ENCODE measurements at regions not wholly inside any gene's neighbourhood (a gene's known extent, or its start where the extent isn't known, plus 50 kb on each side); places are given as distances from the start of the nearest gene placed in this dataset.

- DNase-seq: no peak
- Mint-ChIP-seq H3K27me3 (no peaks in the 10 kb centered on the region), H3K36me3 (ENCODE audit: low read depth) (no peaks in the 10 kb centered on the region), H3K4me1 (no peaks in the 10 kb centered on the region), H3K4me3 (no peak overlapping the region), H3K27ac (no peak overlapping the region)
- peaks cover 3% of the 10 kb centered on the region for H3K9me3 ChIP-seq (ENCODE audit: control insufficient read depth, low read length, poor library complexity, severe bottlenecking)
- no peak for ATAC-seq
Measured at GRCh38 chr4:66625480-66625879, 919.8 kb downstream of the CENPC start.

DNA sequence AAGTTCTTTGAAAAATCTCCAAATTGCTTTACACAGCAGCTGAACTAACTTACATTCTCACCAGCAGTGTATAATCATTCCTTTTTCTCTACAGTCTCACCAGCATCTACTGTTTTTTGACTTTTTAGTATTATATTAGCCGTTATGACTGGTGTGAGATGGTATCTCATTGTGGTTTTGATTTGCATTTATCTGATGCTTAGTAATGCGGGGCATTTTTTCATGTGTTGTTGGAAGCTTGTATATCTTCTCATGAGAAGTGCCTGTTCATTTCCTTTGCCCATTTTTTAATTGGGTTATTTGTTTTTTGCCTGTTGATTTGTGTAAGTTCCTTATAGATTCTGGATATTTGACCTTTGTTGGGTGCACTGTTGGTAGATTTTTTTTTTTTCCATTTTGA lies 931.7 kb downstream of the CENPC start:
- no peak overlapping the region for H3K4me3 Mint-ChIP-seq
- H3K9me3 ChIP-seq (ENCODE audit: control insufficient read depth, low read length, poor library complexity, severe bottlenecking): no peaks in the 10 kb centered on the region
- H3K36me3 Mint-ChIP-seq (ENCODE audit: low read depth): no peaks in the 10 kb centered on the region
- DNase-seq (no peak), ATAC-seq (no peak)
- H3K27ac Mint-ChIP-seq: no peak overlapping the region
- H3K4me1 Mint-ChIP-seq: no peaks in the 10 kb centered on the region
- H3K27me3 Mint-ChIP-seq: no peaks in the 10 kb centered on the region

DNA sequence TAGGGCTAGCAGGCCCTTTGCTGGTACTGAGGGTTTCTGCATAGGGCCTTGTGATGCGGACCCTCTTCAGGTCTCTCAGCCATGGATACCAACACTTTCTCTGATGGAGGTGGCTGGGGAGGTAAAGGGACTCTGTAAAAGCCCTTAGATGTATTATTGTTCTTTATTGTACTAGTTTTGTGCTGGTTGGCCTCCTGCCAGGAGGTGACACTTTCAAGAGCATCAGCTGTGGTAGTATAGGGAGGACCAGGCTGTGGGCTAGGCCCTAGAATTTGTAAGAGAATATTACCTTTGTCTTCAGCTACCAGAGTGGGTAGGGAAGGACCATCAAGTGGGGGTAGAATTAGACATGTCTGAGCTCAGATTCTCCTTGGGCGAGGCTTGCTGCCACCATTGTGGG lies 936.3 kb downstream of the CENPC start:
- Mint-ChIP-seq H3K27ac (no peak overlapping the region), H3K4me1 (no peaks in the 10 kb centered on the region), H3K4me3 (no peak overlapping the region), H3K36me3 (ENCODE audit: low read depth) (no peaks in the 10 kb centered on the region), H3K27me3 (no peaks in the 10 kb centered on the region)
- DNase-seq: no peak
- ATAC-seq: no peak
- no peaks in the 10 kb centered on the region for H3K9me3 ChIP-seq (ENCODE audit: control insufficient read depth, low read length, poor library complexity, severe bottlenecking)

DNA sequence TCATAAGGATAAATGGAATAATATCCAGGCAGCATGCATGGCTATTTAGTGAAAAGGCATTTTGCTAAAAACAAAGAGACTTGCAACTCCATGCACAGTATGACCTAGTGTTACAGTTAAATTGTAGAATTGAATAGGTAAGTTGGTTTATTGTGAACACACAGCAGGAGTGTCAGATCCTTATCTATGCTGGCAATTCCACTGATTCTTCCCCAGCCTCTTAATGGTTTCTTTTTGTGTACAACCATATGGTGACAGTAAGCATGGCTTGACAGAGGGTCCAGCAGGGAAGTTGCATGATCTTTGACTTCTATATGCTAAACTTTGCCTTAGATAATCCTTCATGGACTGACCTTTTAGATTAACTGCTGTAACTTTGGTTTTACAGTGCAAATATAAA lies 936.6 kb upstream of the EPHA5 start:
- H3K4me3 Mint-ChIP-seq: no peak overlapping the region
- H3K4me1 Mint-ChIP-seq: no peaks in the 10 kb centered on the region
- no peaks in the 10 kb centered on the region for H3K36me3 Mint-ChIP-seq (ENCODE audit: low read depth)
- DNase-seq: no peak
- no peak for ATAC-seq
- H3K9me3 ChIP-seq (ENCODE audit: control insufficient read depth, low read length, poor library complexity, severe bottlenecking): no peaks in the 10 kb centered on the region
- no peak overlapping the region for H3K27ac Mint-ChIP-seq
- H3K27me3 Mint-ChIP-seq: no peaks in the 10 kb centered on the region

DNA sequence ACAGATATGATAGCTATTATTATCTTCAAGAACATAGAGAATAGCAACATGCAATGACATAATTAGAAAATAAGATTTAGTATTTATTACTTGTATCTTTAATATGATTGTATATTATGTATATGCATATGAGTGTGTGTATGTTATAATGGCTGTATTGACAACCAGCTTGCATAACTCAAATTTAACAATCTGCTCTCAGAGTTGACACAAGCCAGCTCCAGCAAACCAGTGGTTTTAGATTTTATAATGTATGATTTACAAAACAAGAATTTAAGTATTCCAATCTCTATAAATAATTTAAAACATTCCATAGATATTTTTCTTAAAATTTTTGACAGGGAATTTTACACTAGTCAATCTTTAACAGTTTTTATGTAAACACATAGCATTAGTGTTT lies 935.9 kb upstream of the EPHA5 start:
- no peak for DNase-seq
- Mint-ChIP-seq H3K4me1 (no peaks in the 10 kb centered on the region), H3K27me3 (no peaks in the 10 kb centered on the region), H3K27ac (no peak overlapping the region), H3K36me3 (ENCODE audit: low read depth) (no peaks in the 10 kb centered on the region), H3K4me3 (no peak overlapping the region)
- H3K9me3 ChIP-seq (ENCODE audit: control insufficient read depth, low read length, poor library complexity, severe bottlenecking): no peaks in the 10 kb centered on the region
- ATAC-seq: no peak

DNA sequence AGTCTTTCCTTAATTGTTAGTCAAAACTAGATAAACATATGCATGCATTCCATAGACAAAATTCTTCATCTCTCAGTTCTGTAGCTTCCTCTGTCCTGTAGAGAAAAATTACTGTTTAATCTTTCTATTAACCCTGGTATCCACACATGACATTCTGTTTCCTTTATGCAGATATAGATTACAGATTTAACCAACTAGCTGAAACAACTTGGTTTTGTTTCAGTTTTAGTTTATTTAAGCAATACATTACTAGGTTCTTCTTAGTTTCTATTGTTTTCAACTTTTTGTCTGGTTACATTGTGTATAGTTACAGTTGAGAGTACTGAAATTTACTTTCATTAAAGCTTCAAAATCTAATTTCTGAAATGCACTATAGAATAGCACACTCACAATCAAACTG lies 933.9 kb upstream of the EPHA5 start:
- no peak for DNase-seq
- H3K27me3 Mint-ChIP-seq: no peaks in the 10 kb centered on the region
- no peaks in the 10 kb centered on the region for H3K36me3 Mint-ChIP-seq (ENCODE audit: low read depth)
- no peaks in the 10 kb centered on the region for H3K9me3 ChIP-seq (ENCODE audit: control insufficient read depth, low read length, poor library complexity, severe bottlenecking)
- H3K4me3 Mint-ChIP-seq: no peak overlapping the region
- no peak for ATAC-seq
- H3K4me1 Mint-ChIP-seq: no peaks in the 10 kb centered on the region
- no peak overlapping the region for H3K27ac Mint-ChIP-seq

DNA sequence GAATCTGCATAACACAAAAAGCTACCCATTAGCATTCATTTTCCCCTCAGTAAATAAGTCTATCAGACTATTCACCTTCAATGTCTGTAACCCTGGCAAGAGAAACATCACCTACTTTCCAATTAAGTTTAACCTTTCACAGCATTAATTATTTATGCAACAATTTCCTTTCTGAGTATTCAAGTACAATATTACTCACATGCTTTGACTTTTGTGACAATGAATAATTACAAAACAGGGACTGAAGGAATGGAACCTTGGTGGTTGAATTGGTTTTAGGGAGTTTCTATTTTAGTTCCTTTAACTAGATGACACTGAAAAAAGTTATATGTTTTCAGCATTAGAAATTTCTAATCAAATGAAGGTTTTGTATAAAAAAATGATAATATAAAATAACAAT lies 932.3 kb upstream of the EPHA5 start:
- no peak overlapping the region for H3K4me3 Mint-ChIP-seq
- no peak overlapping the region for H3K27ac Mint-ChIP-seq
- H3K27me3 Mint-ChIP-seq: no peaks in the 10 kb centered on the region
- no peaks in the 10 kb centered on the region for H3K9me3 ChIP-seq (ENCODE audit: control insufficient read depth, low read length, poor library complexity, severe bottlenecking)
- no peaks in the 10 kb centered on the region for H3K36me3 Mint-ChIP-seq (ENCODE audit: low read depth)
- no peaks in the 10 kb centered on the region for H3K4me1 Mint-ChIP-seq
- DNase-seq (no peak), ATAC-seq (no peak)

DNA sequence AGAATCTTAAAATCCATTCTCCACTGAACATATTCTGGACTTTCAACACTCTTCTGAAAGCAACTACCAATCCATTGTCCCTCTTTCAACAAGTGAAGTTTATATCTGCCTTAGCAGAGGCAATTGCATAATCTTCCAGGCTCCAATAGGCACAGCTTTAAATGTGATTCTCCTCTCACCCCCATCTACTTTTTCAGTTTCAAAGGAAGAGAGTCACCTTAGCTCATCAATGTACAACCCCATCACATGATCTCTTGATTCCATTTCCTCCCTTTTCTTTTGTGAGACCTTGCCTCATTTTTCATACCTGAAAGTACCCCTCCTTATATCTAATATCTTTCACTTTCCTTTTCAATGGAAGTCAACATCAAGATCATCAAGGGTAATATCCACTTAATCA lies 921.7 kb upstream of the EPHA5 start:
- Mint-ChIP-seq H3K27ac (no peak overlapping the region), H3K4me3 (no peak overlapping the region), H3K36me3 (ENCODE audit: low read depth) (no peaks in the 10 kb centered on the region), H3K4me1 (no peaks in the 10 kb centered on the region), H3K27me3 (no peaks in the 10 kb centered on the region)
- no peak for ATAC-seq
- DNase-seq: no peak
- H3K9me3 ChIP-seq (ENCODE audit: control insufficient read depth, low read length, poor library complexity, severe bottlenecking): peaks cover 2% of the 10 kb centered on the region

DNA sequence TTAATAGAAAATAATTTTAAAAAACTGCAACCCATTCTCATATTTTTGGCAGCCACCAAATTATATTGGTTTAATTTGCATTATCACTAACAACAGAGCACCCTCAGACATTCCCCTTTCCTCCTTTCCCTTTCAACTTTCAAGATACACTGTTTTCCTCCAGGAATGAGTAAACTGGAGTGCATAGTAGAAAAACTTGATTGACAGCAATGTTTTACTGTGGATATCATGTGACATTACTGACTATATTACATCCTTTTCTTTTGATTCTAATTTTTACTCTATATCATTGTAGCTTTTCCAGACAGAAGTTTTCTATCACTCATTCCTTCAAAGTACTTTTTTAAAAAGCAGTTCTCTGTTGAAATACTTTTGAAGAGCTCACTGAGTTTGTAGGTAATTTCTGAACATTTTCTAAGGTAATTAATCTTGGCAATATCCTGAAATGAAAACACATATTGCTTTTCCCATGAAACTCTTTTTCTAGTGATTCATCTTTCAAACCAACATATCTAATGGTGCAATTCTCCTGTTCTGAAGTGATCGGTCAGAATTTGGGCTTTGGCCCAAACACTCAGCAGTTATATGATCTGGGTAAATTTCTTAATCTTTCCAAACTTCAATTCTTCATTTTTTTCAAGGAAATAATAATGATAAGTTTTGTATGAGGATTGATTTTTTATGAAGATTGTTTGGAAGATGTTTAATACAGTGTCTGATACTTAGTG lies 920.4 kb upstream of the EPHA5 start:
- ATAC-seq (no peak), DNase-seq (no peak)
- Mint-ChIP-seq H3K27ac (no peak overlapping the region), H3K4me1 (no peaks in the 10 kb centered on the region), H3K4me3 (no peak overlapping the region), H3K27me3 (no peaks in the 10 kb centered on the region), H3K36me3 (ENCODE audit: low read depth) (no peaks in the 10 kb centered on the region)
- H3K9me3 ChIP-seq (ENCODE audit: control insufficient read depth, low read length, poor library complexity, severe bottlenecking): peaks cover 2% of the 10 kb centered on the region

GRCh38 chr4:66589183-66589582 lies 918.9 kb upstream of the EPHA5 start:
- Mint-ChIP-seq H3K4me3 (no peak overlapping the region), H3K27me3 (no peaks in the 10 kb centered on the region), H3K4me1 (no peaks in the 10 kb centered on the region), H3K36me3 (ENCODE audit: low read depth) (no peaks in the 10 kb centered on the region), H3K27ac (no peak overlapping the region)
- DNase-seq (no peak), ATAC-seq (no peak)
- peaks cover 2% of the 10 kb centered on the region for H3K9me3 ChIP-seq (ENCODE audit: control insufficient read depth, low read length, poor library complexity, severe bottlenecking)

- Mint-ChIP-seq H3K27me3 (no peaks in the 10 kb centered on the region), H3K27ac (no peak overlapping the region), H3K4me3 (no peak overlapping the region), H3K36me3 (ENCODE audit: low read depth) (no peaks in the 10 kb centered on the region), H3K4me1 (no peaks in the 10 kb centered on the region)
- no peak for DNase-seq
- H3K9me3 ChIP-seq (ENCODE audit: control insufficient read depth, low read length, poor library complexity, severe bottlenecking): no peaks in the 10 kb centered on the region
- ATAC-seq: no peak
Measured at GRCh38 chr4:66585767-66586166, 915.5 kb upstream of the EPHA5 start.

DNA sequence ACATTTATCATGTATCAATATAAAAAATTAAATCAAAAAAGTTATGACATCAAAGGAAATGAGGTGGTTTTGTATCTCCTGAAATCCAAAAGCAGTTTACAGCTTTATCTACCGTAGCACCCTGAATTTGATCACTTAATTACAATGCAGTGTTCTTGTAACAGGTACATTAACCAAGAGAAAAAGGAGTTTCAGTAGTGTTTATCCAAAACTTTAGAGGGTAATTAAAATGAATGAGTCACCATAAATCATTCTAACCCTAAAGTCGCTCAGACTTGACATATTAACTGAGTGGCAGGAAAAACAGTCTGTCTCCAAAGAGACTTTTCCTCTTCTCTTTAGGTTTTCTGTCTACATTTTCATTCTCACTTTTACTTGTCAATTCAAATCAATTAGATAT lies 907.6 kb upstream of the EPHA5 start:
- no peak overlapping the region for H3K4me3 Mint-ChIP-seq
- no peaks in the 10 kb centered on the region for H3K36me3 Mint-ChIP-seq (ENCODE audit: low read depth)
- ATAC-seq (no peak), DNase-seq (no peak)
- H3K4me1 Mint-ChIP-seq: no peaks in the 10 kb centered on the region
- H3K27me3 Mint-ChIP-seq: no peaks in the 10 kb centered on the region
- no peak overlapping the region for H3K27ac Mint-ChIP-seq
- no peaks in the 10 kb centered on the region for H3K9me3 ChIP-seq (ENCODE audit: control insufficient read depth, low read length, poor library complexity, severe bottlenecking)

DNA sequence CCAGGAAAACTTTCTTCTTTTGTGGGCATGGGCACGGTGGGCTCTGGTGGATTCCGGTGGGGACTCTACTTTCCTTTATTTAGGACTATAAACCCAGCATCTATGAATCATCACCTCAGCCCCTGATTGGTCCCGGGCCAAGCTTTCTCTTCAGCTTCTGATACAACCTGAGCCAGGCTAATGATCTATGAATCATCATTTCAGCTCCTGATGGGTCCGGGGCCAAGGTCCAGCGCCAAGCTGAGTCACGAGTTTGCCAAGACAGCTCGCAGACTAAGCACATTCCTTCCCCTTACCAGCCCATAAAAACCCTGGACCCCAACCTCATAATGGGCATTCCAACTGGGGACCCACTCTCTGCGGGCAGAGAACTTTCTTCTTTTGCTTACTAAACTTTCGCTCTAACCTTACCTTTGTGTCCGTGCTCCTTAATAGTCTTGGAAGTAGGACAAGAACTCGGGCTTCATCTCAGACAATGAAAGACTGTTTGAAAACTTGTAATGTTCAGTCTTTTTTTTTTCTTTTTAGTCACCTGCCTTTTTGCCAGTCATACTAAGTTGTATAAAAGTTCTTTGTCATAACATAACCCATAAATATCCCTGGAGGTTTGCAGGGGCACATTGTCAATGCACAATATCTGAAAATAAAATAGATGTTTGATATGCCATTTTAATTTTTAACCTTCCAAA lies 904.9 kb upstream of the EPHA5 start:
- Mint-ChIP-seq H3K27ac (no peak overlapping the region), H3K27me3 (no peaks in the 10 kb centered on the region), H3K4me3 (no peak overlapping the region), H3K36me3 (ENCODE audit: low read depth) (no peaks in the 10 kb centered on the region), H3K4me1 (no peaks in the 10 kb centered on the region)
- no peaks in the 10 kb centered on the region for H3K9me3 ChIP-seq (ENCODE audit: control insufficient read depth, low read length, poor library complexity, severe bottlenecking)
- ATAC-seq (no peak), DNase-seq (no peak)
